Osteoblast (primary cell): ENCODE measurements at regions not wholly inside any gene's neighbourhood (a gene's known extent, or its start where the extent isn't known, plus 50 kb on each side); places are given as distances from the start of the nearest gene placed in this dataset.
"Not testable (repeated sequence)": the region's sequence is repeated elsewhere in the genome, so short reads cannot be mapped to it uniquely, and the experiment has no call there.

ENCODE experiments used
- DNase-seq: peaks from one replicate; pipeline ENCODE4 v3.0.0; 2011; ENCODE audit warnings: low spot score, mixed read lengths; ENCODE audit not compliant: insufficient read length; ENCODE audit errors: missing footprints
- H2AFZ ChIP-seq: 2 replicates; pipeline ENCODE4 v1.6.0; 2011; ENCODE audit warnings: mild to moderate bottlenecking, low read length
- H3K27ac ChIP-seq: 2 replicates; pipeline ENCODE4 v1.5.1; 2011; ENCODE audit warnings: mild to moderate bottlenecking, low read depth, low read length, moderate library complexity
- H3K27me3 ChIP-seq: 2 replicates; pipeline ENCODE4 v1.6.0; 2012; ENCODE audit warnings: mild to moderate bottlenecking, control low read depth, inconsistent platforms, low read length, moderate library complexity; ENCODE audit not compliant: insufficient read depth
- H3K36me3 ChIP-seq: 2 replicates; pipeline ENCODE4 v1.5.1; 2011; ENCODE audit warnings: mild to moderate bottlenecking, low read length, control low read depth, moderate library complexity; ENCODE audit not compliant: insufficient read depth
- H3K4me1 ChIP-seq: 2 replicates; pipeline ENCODE4 v1.5.1; 2011; ENCODE audit warnings: mild to moderate bottlenecking, low read length, control low read depth, moderate library complexity; ENCODE audit not compliant: insufficient read depth
- H3K4me2 ChIP-seq: 2 replicates; pipeline ENCODE4 v1.6.0; 2011; ENCODE audit warnings: mild to moderate bottlenecking, low read length; ENCODE audit not compliant: insufficient read depth
- H3K4me3 ChIP-seq: fragments of 200-600 bp; sonication (generic); 3 replicates; pipeline ENCODE4 v1.5.1; 2012; ENCODE audit warnings: mild to moderate bottlenecking, low read length, inconsistent platforms; ENCODE audit not compliant: insufficient read depth
- H3K79me2 ChIP-seq: 2 replicates; pipeline ENCODE4 v1.6.0; 2012; ENCODE audit warnings: mild to moderate bottlenecking, low read length, control low read depth, inconsistent platforms; ENCODE audit not compliant: insufficient read depth
- H3K9me3 ChIP-seq: 2 replicates; pipeline ENCODE4 v1.5.1; 2011; ENCODE audit warnings: low read depth, low read length, control low read depth
- H4K20me1 ChIP-seq: 2 replicates; pipeline ENCODE4 v1.6.0; 2012; ENCODE audit warnings: mild to moderate bottlenecking, low read length, control low read depth; ENCODE audit not compliant: insufficient read depth
- TF ChIP-seq, protein P1 (sequence below): IDR thresholded peaks from 2 replicates; pipeline ENCODE4 v1.5.1; 2011; ENCODE audit warnings: mild to moderate bottlenecking, low read depth, low read length, moderate library complexity; ENCODE audit errors: extremely low read depth

GRCh38 chr15:53128652-53129051 lies 338.5 kb upstream of the ONECUT1 start:
- H3K27ac ChIP-seq = no peak overlapping the region
- DNase-seq = no peak
- no peak overlapping the region for H3K4me3 ChIP-seq
- TF ChIP-seq, protein P1, sequence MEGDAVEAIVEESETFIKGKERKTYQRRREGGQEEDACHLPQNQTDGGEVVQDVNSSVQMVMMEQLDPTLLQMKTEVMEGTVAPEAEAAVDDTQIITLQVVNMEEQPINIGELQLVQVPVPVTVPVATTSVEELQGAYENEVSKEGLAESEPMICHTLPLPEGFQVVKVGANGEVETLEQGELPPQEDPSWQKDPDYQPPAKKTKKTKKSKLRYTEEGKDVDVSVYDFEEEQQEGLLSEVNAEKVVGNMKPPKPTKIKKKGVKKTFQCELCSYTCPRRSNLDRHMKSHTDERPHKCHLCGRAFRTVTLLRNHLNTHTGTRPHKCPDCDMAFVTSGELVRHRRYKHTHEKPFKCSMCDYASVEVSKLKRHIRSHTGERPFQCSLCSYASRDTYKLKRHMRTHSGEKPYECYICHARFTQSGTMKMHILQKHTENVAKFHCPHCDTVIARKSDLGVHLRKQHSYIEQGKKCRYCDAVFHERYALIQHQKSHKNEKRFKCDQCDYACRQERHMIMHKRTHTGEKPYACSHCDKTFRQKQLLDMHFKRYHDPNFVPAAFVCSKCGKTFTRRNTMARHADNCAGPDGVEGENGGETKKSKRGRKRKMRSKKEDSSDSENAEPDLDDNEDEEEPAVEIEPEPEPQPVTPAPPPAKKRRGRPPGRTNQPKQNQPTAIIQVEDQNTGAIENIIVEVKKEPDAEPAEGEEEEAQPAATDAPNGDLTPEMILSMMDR = no peak
- H3K27me3 ChIP-seq = no peaks in the 10 kb centered on the region
- H3K9me3 ChIP-seq = no peaks in the 10 kb centered on the region
- H4K20me1 ChIP-seq = no peaks in the 10 kb centered on the region
- H3K36me3 ChIP-seq = no peaks in the 10 kb centered on the region
- no peaks in the 10 kb centered on the region for H3K4me1 ChIP-seq
- no peak overlapping the region for H2AFZ ChIP-seq
- H3K4me2 ChIP-seq = no peak overlapping the region
- no peaks in the 10 kb centered on the region for H3K79me2 ChIP-seq

DNA sequence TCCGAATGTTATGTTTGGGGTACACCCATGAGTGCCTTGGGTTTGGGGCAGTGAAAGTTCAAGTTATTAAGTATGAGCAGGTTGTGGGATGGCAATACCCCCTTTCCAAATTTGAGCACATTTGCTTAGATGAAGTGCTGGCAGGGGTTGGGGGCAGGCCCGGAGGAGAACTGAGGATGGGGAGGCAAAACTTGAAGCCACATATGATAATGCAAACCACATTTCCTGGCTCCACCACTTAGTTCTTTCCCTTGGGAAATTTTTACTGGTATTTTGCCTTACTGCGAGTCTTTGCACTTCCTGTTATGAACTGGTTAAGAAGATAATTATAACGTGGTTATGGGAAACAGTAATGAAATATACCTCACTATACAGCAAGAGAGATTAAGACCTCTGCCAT lies 336.0 kb upstream of the ONECUT1 start:
- Histone ChIP-seq H3K4me3 (no peak overlapping the region), H3K4me2 (no peak overlapping the region), H4K20me1 (no peaks in the 10 kb centered on the region), H3K27ac (no peak overlapping the region), H2AFZ (no peak overlapping the region), H3K4me1 (no peaks in the 10 kb centered on the region), H3K36me3 (no peaks in the 10 kb centered on the region), H3K27me3 (no peaks in the 10 kb centered on the region), H3K79me2 (no peaks in the 10 kb centered on the region), H3K9me3 (no peaks in the 10 kb centered on the region)
- no peak for DNase-seq
- TF ChIP-seq, protein P1 = no peak

GRCh38 chr15:53122818-53123217 lies 332.7 kb upstream of the ONECUT1 start:
- H3K4me3 ChIP-seq = no peak overlapping the region
- H3K9me3 ChIP-seq = no peaks in the 10 kb centered on the region
- no peaks in the 10 kb centered on the region for H4K20me1 ChIP-seq
- H3K27ac ChIP-seq = no peak overlapping the region
- TF ChIP-seq, protein P1 = no peak
- no peak overlapping the region for H3K4me2 ChIP-seq
- H3K27me3 ChIP-seq = no peaks in the 10 kb centered on the region
- no peak for DNase-seq
- H3K4me1 ChIP-seq = no peaks in the 10 kb centered on the region
- no peaks in the 10 kb centered on the region for H3K36me3 ChIP-seq
- no peaks in the 10 kb centered on the region for H3K79me2 ChIP-seq
- H2AFZ ChIP-seq = no peak overlapping the region

GRCh38 chr15:53116915-53117314 lies 326.8 kb upstream of the ONECUT1 start:
- not testable (repeated sequence) for H3K27ac ChIP-seq, H3K27me3 ChIP-seq, H3K9me3 ChIP-seq, H4K20me1 ChIP-seq, H3K4me2 ChIP-seq, H3K36me3 ChIP-seq, DNase-seq, H3K4me3 ChIP-seq, H3K79me2 ChIP-seq, H2AFZ ChIP-seq, H3K4me1 ChIP-seq
